HG02840 (cell line): ENCODE measurements at regions not wholly inside any gene's neighbourhood (a gene's known extent, or its start where the extent isn't known, plus 50 kb on each side); places are given as distances from the start of the nearest gene placed in this dataset.

Experiments used
- ATAC-seq: cut with Tn5 transposase; IDR thresholded peaks from one replicate; pipeline ENCODE4 v1.9.1; 2021; ENCODE audit warnings: mild to moderate bottlenecking, moderate library complexity, moderate number of reproducible peaks; ENCODE audit not compliant: unreplicated experiment, low FRiP score

DNA sequence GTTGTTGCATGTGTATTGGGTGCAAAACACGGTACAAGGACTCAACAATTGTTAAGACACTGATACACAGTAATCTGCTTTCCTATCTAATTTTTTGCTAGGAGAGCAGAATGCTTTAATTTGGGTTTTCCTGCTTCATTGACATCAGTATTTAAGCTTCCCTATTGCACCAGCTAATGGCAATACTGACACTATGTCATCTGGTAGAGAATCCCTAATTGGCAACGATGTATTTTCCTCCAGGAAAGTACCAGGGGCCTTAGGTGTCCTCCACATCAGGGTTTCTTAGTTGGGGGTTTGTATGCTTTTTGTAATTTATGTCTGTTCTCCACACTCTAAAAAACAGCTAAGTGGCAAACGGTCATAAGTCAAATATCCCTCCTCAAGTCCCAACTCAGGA, 76.5 kb upstream of the FRY start:
- no peak for ATAC-seq

DNA sequence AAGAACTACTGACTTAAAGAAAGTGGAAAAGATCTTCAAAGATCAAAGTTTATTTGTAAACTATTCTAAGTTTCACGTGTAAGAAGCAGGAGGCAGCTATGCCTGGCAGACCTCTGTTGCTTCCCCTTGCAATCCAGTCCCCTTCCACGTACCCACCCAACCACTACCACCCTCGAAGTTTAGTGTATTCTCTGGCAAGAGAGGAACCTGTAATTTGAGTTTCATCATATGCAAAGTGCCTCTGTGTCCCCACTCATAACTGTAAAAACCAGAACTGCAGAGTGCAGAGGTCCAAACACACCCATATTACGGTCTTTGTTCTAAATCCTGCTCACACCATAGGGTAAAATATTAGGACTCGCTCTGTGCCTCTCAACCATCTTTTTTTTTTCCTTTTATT, 75.8 kb upstream of the FRY start:
- ATAC-seq, result no peak

DNA sequence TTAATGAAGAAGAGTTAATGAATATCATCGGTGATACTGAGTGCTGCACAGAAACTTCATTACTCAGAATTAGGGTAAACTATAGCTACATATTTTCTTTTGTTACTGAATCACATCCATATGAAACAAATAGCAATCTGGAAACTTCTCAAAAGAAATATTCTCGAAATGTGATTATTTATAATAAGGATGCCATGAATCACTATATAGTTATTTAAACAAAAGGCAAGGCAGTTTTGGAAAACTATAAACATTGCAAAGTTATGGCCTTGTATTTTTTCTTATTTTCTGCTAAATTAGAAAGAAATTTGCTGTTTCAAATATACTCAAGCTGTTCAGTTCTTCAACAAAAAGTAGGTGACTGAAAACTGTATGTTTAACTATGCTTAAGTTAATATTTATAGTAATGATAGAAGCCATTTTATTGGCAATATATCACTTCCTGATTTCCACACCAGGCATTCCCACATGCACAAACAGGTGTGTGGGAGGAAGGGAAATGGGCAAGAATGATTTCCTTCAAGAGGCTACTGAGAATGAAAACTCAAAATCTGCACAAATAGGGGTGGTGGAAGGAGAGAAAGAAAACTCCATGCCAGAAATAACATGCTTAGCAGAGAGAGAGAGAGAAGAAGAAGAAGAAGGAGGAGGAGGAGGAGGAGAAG, 74.5 kb upstream of the FRY start:
- no peak for ATAC-seq

DNA sequence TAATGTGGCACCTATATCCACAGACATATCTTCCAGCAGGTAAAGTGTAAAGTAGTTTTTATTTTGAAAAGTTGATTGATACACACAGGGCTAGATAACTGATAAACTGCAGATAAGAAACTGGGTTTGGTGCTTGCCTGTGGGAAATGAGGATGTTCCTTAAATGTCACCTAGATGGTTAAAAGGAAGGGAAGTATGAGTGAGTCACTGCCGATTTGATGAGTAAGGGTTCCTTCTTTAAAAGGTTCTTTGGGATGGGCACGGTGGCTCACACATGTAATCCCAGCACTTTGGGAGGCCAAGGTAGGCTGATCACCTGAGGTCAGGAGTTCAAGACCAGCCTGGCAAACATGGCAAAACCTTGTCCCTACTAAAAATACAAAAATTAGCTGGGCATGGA, 73.8 kb upstream of the FRY start:
- no peak for ATAC-seq

DNA sequence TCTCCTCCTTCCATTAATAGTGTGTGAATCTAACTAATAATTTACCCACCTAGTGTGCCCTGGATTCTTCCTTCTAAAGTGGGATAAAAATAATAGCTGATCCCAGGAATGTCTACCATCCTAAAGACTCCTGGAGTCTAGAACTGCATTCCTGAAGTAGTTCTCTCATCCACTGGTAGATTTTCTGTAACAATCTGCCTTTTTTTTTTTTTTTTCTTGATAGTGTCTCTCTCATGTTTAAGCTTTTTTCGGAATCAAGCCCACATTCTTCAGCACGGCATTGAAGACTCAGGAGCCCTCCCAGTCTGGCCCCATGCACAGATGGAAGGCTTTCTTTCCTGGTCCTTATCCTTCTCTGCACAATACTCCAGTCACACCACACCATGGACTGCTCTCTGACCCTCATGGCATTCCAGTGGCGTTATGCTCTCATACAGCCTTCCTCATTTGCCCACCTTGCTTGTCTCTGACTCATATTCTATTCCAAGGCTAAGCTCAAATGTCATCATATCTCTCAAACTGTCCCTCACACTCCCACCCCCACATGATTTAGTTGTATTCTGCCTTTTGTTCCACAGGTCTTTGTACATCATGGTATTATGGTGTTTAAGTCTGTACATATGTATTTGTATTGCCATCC, 68.7 kb upstream of the FRY start:
- ATAC-seq, result no peak

DNA sequence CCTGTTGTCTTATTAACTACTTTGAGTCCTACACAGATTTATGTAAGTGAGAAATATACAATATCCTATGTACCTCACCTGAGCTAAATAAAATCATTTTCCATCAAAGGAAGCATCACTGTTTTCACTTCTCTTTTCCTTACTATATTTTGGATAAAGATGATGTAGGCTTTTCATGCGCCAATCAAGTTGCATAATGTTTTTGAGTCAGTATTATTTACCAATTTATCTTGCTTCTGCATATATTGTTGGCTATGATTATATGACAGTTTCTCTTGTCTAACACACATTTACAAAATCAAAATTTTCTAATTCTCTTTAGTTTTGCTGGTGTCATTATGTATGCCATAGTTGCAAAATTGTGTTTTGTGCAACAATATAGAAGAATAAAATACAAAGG, 67.9 kb upstream of the FRY start:
- ATAC-seq, result no peak

DNA sequence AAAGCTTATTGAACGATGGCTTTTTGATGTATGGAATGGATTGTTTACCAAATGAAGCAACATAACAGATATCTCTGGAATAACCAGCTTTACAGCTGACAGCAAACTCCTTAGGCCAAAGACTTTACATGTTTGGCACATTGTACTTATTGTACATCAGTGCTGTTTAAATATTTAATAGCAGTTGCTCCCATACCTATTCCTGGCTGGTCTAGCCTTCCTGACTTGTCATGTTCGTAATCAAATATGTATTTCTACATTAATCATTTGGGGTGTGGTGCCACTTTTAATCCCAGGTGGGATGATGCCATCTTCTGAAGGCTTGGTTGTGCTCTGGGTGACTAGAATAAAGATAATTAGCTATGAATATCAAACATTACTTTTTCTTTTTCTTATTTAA, 67.4 kb upstream of the FRY start:
- no peak for ATAC-seq

DNA sequence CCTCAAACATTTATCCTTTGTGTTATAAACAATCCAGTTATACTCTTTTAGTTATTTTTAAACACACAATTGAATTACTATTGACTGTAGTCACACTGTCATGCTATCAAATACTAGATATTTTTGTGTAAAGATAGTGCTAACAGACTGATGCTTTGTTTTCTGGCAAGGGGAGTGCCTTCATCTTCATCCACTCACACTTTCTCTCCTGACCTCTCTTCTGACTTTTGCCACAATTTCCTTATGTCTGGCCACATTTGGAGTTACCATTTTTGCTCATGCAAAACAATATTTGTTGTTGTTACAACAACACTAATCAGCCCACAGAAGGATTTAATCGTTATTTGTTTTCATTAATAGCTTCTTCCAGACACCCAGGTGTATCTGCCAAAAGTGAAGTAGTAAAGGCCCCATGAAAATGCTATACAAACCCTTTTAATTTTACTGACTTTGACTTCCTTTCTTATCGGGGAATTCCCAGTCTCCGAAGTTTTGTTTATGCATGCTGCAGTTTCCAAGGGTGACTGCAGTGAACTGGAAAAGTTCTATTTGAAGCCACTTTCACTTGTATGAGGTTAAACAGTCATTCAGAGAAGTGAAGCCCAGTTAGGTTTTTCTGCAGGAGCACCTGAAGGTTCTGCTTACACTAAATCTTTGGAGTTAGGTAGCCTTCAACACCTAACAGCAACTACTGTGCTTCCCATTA, 66.1 kb upstream of the FRY start:
- ATAC-seq, result peak; percentile 95

DNA sequence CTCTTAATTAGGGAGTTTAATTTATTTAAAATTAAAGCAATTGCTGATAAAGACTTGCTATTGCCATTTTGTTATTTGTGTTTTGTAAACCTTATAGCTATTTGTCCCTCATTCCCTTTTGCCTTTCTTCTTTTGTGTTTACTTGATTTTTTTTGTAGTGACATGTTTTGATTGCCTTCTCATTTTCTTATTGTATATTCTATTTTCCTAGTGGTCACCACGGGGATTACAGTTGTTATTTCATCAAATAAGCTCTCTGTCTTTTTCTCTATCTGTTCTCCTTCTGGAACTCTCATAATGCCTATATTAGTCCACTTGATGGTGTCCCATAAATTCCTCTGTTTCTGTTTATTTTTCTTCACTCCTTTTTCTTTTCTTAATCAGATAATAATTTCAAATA, 64.4 kb upstream of the FRY start:
- no peak for ATAC-seq

DNA sequence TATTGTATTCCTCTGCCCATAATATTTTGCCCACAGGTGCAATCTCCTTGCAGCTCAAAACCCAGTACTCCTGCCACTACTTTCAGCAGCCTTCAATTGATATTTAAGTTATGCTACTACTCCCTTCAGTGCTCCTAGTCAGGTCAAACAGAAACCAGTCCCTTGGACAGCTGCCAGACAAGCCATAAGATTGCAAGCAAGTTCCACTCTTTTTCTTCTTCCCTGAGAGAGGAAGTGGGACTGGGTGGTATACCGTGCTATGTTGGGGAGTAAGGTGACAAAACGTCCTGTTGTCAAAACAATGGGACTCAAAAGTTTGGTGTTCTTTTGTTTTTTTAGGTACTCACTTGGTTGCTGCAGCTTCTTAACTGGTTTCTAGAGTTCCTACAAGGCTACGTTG, 63.1 kb upstream of the FRY start:
- no peak for ATAC-seq

DNA sequence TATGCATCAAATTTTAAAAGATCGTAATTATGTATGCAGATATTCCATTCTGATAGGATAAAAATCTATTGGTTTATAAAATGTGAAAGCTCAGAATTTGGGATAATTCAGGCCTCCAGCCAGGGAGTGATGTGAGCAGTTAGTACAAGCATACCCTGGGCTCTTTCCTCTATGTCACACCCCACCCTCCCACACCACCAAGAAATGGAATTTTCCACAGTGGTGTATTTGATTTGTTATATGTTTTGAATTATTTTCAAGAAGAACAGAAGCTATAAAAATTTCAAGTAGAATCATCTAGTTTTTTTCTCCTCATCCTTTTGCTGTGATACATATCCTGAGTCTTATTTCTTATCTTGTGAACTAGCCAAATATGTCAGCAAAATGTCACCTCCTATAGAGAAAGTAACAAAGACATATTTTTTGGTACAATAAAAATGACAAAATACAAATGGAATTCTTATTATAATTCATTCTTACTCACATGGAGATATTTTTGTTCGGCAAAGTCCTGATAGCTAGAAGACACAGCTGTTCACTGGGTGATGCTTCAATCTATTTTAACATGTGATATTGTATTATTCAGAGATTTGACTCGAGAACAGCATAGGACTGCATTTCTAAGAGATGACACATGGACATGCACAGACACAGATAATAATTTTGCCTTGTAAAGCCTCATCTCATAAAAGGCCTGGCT, 61.2 kb upstream of the FRY start:
- ATAC-seq, result no peak

DNA sequence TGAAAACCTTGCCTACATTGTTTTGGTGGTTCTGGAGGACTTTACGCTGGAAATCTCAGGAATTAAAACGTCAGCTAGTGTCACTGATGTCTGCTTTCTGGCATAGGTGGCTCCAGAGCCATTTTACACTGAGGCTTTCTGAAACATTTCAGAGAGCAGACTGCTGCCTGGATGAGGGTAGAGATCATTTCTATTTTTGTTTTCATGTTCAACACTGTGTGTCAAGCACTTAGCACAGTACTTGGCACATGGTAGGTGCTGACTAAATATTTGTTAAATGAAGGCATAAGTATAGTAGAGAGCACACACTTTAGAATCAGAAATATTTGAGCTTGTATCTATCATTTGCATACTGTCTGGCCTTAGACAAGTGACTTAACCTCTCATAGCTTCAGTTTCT, 59.1 kb upstream of the FRY start:
- ATAC-seq, result no peak

DNA sequence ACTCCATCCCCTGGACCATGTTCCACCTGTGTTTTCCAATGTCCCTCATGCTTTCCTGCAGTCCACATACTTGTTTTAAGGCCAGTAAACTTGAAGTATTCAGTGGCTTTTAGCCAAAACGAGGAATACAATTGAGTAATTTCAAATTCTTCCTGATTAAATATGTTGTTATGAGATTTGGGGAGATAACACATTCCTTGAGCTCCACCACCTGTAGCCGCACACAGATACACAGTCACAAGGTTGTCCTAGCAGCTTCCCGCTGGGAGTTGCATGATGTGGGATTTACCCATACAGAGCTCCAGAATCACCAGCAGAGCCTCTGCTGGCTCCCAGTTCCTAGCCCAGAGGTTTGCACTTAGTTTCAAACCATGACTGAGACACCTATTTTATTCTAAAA, 53.6 kb upstream of the FRY start:
- ATAC-seq, result no peak

DNA sequence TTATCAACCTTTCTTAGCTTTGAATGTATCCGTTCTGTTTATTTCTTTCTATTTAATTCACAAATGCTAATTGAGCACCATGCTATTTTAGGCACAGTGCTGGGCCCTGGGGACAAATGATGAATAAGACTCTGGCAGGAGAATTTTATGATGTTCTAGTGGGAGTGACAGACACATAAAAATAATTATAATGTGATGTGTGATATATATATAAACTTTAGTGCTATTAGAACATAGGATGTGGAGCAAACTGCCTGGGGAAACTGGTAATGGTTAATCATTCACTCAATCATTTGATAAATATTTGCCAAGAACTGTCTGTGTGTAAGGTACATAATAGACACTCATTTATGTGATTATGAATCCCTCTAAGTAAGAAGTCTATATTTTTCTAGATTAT, 50.7 kb upstream of the FRY start:
- no peak for ATAC-seq
